ENCODE measurements at regions not wholly inside any gene's neighbourhood (a gene's known extent, or its start where the extent isn't known, plus 50 kb on each side); places are given as distances from the start of the nearest gene placed in this dataset.

- intact Hi-C loops (cut with micrococcal nuclease): no loop called here
- H3K27me3 ChIP-seq (ENCODE audit: control insufficient read depth in 2 of 2, insufficient read depth in 2 of 2, low read length in 2 of 2): no peaks in the 10 kb centered on the region
- no peak overlapping the region for H3K27ac ChIP-seq (ENCODE audit: insufficient read depth, low read depth, low read length)
- H3K4me1 ChIP-seq (ENCODE audit: control insufficient read depth, extremely low read depth, insufficient read depth, low read length): no peaks in the 10 kb centered on the region
- H2AFZ ChIP-seq (ENCODE audit: low read depth, low read length): no peak overlapping the region
- FAIRE-seq: no peak
- no peaks in the 10 kb centered on the region for H3K9me3 ChIP-seq (replicated peaks; ENCODE audit: control insufficient read depth, insufficient read depth, low read length)
- no peaks in the 10 kb centered on the region for H3K36me3 ChIP-seq (ENCODE audit: control insufficient read depth in 2 of 2, extremely low read depth in 1 of 2, insufficient read depth in 2 of 2, low read length in 2 of 2)
- BruUV-seq (replicated peaks): no TSS peak
- H4K20me1 ChIP-seq (replicated peaks; ENCODE audit: control insufficient read depth, extremely low read depth, insufficient read depth, low read length): no peaks in the 10 kb centered on the region
- DNase-seq (ENCODE audit: low read depth, low spot score): no peak
- CTCF ChIA-PET: no interaction called here
- no peaks in the 10 kb centered on the region for H3K9me1 ChIP-seq (replicated peaks; ENCODE audit: control insufficient read depth, extremely low read depth, insufficient read depth, low read length)
- no peaks in the 10 kb centered on the region for H3K79me2 ChIP-seq (ENCODE audit: control insufficient read depth, insufficient read depth, low read length)
- TF ChIP-seq CTCF (IDR thresholded peaks at IDR 0.05; ENCODE audit: extremely low read depth in 1 of 2, insufficient read depth in 1 of 2, low read depth in 1 of 2, low read length in 2 of 2) (no peak), EZH2 (IDR thresholded peaks at IDR 0.05; ENCODE audit: borderline replicate concordance, low read depth, low read length, severe bottlenecking) (no peak)
- dilution Hi-C loops (cut with MboI; ENCODE audit: extremely low pct_ligation_motif_present, low sequenced_read_pairs): no loop called here
- no peak overlapping the region for H3K4me2 ChIP-seq (ENCODE audit: insufficient read depth, low read length)
- no peak overlapping the region for H3K4me3 ChIP-seq (replicated peaks in 1 of 3; ENCODE audit: insufficient read depth in 1 of 3, low read depth in 1 of 3, low read length in 3 of 3)
- POLR2A ChIA-PET: no interaction called here
- no peak overlapping the region for H3K9ac ChIP-seq (replicated peaks; ENCODE audit: extremely low read depth, insufficient read depth, low read length)
These were observed 213.2 kb upstream of the SP4 start for GRCh38 chr7:21214657-21215056.

GRCh38 chr7:21215307-21215706, 212.6 kb upstream of the SP4 start:
- CTCF ChIA-PET: no interaction called here
- TF ChIP-seq MYC (IDR thresholded peaks at IDR 0.05; ENCODE audit: low read depth, low read length) (no peak), EZH2 (IDR thresholded peaks at IDR 0.05; ENCODE audit: borderline replicate concordance, low read depth, low read length, severe bottlenecking) (no peak), FOS (IDR thresholded peaks at IDR 0.05; ENCODE audit: borderline replicate concordance, insufficient read depth, low read length) (no peak), JUN (IDR thresholded peaks at IDR 0.05; ENCODE audit: borderline replicate concordance, insufficient read depth, insufficient read length, low read depth) (no peak), CTCF (IDR thresholded peaks at IDR 0.05; ENCODE audit: extremely low read depth in 1 of 2, insufficient read depth in 1 of 2, low read depth in 1 of 2, low read length in 2 of 2) (no peak), POLR2A (IDR thresholded peaks at IDR 0.05; ENCODE audit: low read depth, low read length) (no peak), GATA2 (IDR thresholded peaks at IDR 0.05; ENCODE audit: insufficient read depth, insufficient read length, low read depth, low read length) (no peak)
- TF ChIP-seq, protein P1, sequence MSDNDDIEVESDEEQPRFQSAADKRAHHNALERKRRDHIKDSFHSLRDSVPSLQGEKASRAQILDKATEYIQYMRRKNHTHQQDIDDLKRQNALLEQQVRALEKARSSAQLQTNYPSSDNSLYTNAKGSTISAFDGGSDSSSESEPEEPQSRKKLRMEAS (IDR thresholded peaks at IDR 0.05; ENCODE audit: insufficient read depth, insufficient read length): no peak
- H3K4me3 ChIP-seq (replicated peaks in 1 of 3; ENCODE audit: insufficient read depth in 1 of 3, low read depth in 1 of 3, low read length in 3 of 3): no peak overlapping the region

More at GRCh38 chr7:21215307-21215706, 212.6 kb upstream of the SP4 start:
- H3K36me3 ChIP-seq (ENCODE audit: control insufficient read depth in 2 of 2, extremely low read depth in 1 of 2, insufficient read depth in 2 of 2, low read length in 2 of 2): no peaks in the 10 kb centered on the region
- no peak overlapping the region for H3K27ac ChIP-seq (ENCODE audit: insufficient read depth, low read depth, low read length)
- dilution Hi-C loops (cut with MboI; ENCODE audit: extremely low pct_ligation_motif_present, low sequenced_read_pairs) (no loop called here), intact Hi-C loops (cut with micrococcal nuclease) (no loop called here)
- no peak overlapping the region for H3K9ac ChIP-seq (replicated peaks; ENCODE audit: extremely low read depth, insufficient read depth, low read length)
- no peak overlapping the region for H3K4me2 ChIP-seq (ENCODE audit: insufficient read depth, low read length)
- no peak for DNase-seq (ENCODE audit: low read depth, low spot score)
- FAIRE-seq: no peak
- H3K9me3 ChIP-seq (replicated peaks; ENCODE audit: control insufficient read depth, insufficient read depth, low read length): no peaks in the 10 kb centered on the region
- no peaks in the 10 kb centered on the region for H3K79me2 ChIP-seq (ENCODE audit: control insufficient read depth, insufficient read depth, low read length)
- no peaks in the 10 kb centered on the region for H4K20me1 ChIP-seq (replicated peaks; ENCODE audit: control insufficient read depth, extremely low read depth, insufficient read depth, low read length)
- H3K9me1 ChIP-seq (replicated peaks; ENCODE audit: control insufficient read depth, extremely low read depth, insufficient read depth, low read length): no peaks in the 10 kb centered on the region
- H2AFZ ChIP-seq (ENCODE audit: low read depth, low read length): no peak overlapping the region
- POLR2A ChIA-PET: no interaction called here
- no peaks in the 10 kb centered on the region for H3K4me1 ChIP-seq (ENCODE audit: control insufficient read depth, extremely low read depth, insufficient read depth, low read length)
- BruUV-seq (replicated peaks): no TSS peak
- no peaks in the 10 kb centered on the region for H3K27me3 ChIP-seq (ENCODE audit: control insufficient read depth in 2 of 2, insufficient read depth in 2 of 2, low read length in 2 of 2)

Measured in endothelial cell of umbilical vein (primary cell).